ENCODE measurements at regions not wholly inside any gene's neighbourhood (a gene's known extent, or its start where the extent isn't known, plus 50 kb on each side); places are given as distances from the start of the nearest gene placed in this dataset.

GRCh38 chr2:215727507-215728503 lies 285.5 kb downstream of the MREG start:
- TF ChIP-seq CTCF (IDR thresholded peaks at IDR 0.05) (no peak), POLR2A (IDR thresholded peaks at IDR 0.05) (no peak)

All from body of pancreas (tissue), 4 donors.